Ovary (tissue), 3 donors: ENCODE measurements at regions not wholly inside any gene's neighbourhood (a gene's known extent, or its start where the extent isn't known, plus 50 kb on each side); places are given as distances from the start of the nearest gene placed in this dataset.

Experiments
- POLR2A ChIP-seq: fragments of 450-650 bp; IDR thresholded peaks from one replicate; pipeline ENCODE4 v1.6.1; 2017; ENCODE audit warnings: antibody characterized with exemption, mild to moderate bottlenecking, moderate library complexity
- TF ChIP-seq, protein P1 (sequence below), 3 donors: fragments of 450-650 bp in 2 of 3; fragments of 200-600 bp in 1 of 3; IDR thresholded peaks; one replicate each; pipeline versions ENCODE4 v1.5.1 to v1.8.0; 2016 to 2022; ENCODE audit warnings: antibody characterized with exemption in 3 of 3, mild to moderate bottlenecking in 1 of 3
- donor health status: DM: no; HTN: no; CAD: no.

- TF ChIP-seq, protein P1, sequence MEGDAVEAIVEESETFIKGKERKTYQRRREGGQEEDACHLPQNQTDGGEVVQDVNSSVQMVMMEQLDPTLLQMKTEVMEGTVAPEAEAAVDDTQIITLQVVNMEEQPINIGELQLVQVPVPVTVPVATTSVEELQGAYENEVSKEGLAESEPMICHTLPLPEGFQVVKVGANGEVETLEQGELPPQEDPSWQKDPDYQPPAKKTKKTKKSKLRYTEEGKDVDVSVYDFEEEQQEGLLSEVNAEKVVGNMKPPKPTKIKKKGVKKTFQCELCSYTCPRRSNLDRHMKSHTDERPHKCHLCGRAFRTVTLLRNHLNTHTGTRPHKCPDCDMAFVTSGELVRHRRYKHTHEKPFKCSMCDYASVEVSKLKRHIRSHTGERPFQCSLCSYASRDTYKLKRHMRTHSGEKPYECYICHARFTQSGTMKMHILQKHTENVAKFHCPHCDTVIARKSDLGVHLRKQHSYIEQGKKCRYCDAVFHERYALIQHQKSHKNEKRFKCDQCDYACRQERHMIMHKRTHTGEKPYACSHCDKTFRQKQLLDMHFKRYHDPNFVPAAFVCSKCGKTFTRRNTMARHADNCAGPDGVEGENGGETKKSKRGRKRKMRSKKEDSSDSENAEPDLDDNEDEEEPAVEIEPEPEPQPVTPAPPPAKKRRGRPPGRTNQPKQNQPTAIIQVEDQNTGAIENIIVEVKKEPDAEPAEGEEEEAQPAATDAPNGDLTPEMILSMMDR (IDR thresholded peaks at IDR 0.05) = no peak
- no peak for TF ChIP-seq POLR2A
These were observed 101.1 kb upstream of the BOC start for GRCh38 chr3:113110267-113110666.
